RPMI7951 (cell line): ENCODE measurements at regions not wholly inside any gene's neighbourhood (a gene's known extent, or its start where the extent isn't known, plus 50 kb on each side); places are given as distances from the start of the nearest gene placed in this dataset.

Experiments used
- DNase-seq: peaks from one replicate; pipeline ENCODE4 v3.0.0-alpha.2; 2012; ENCODE audit warnings: low read depth

DNA sequence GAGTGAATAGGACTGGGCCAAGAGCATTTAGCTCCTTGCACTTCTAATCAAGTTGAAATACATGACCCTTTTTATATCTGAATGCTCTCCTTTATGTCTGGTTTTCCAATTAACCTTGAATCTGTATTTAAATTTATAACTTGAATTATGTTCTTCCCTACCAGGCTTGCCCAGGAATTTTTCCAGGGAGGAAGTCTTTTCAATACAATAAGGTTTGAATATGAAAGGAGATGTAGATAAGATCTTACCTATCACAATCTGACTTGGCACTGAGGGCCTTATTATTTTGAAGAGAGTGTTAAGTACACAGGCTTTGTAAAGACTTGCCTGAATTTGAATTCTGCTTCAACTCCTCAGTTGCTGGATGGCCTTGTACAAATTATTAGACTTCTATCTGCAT lies 555.7 kb downstream of the PCDH7 start:
- DNase-seq: no peak

DNA sequence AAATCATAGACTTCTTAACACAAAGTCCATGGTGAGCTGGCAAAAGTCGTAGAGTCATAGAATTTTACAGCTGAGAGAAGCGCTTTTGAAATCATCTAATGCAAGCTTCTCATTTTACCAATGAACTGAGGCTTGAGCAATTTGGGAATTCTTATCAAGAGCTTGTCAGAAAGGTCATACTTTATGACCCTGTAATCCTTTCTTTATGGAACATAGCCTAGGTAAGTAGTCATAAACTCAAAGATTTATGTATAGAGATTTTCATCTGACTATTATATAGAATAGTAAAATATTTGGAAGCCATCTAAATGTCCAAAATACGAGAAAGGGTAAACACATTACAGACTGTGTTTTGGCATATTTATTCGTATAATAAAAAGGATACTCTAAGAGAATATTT lies 563.5 kb downstream of the PCDH7 start:
- DNase-seq: no peak

DNA sequence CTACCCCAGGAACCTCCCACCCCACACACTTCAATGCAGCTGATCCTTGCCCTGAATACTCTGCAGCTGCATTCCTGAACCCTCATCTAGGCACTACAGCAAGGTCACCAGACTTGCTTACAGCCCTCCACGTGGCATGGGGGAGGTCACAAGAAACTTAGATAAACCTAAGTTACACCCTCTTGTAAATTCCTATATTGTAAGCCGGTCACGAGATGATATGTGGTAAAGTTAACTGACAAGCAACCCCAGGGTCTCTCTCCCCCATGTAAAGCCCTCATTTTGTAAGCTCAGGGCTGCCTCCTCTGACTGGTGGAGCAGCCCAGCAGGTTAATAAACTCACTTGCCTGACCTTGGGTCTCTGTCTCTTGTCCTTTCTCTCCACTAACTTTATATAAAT lies 570.7 kb downstream of the PCDH7 start:
- no peak for DNase-seq

DNA sequence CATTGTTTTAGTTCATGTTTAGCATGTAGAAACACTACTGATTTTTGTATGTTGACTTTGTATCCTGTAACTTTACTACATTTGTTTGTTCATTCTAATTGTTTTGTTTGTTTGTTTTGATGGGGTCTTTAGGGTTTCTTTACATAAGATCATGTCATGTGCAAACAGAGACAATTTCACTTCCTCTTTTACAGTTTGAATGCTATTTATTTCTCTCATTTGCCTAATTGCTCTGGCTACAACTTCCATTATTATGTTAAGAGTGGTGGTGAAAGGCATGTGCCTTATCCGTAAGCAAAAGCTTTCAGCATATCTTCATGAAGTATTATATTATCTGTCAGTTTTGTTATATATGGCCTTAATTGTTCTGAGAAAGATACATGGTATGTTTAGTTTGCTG lies 571.1 kb downstream of the PCDH7 start:
- no peak for DNase-seq

DNA sequence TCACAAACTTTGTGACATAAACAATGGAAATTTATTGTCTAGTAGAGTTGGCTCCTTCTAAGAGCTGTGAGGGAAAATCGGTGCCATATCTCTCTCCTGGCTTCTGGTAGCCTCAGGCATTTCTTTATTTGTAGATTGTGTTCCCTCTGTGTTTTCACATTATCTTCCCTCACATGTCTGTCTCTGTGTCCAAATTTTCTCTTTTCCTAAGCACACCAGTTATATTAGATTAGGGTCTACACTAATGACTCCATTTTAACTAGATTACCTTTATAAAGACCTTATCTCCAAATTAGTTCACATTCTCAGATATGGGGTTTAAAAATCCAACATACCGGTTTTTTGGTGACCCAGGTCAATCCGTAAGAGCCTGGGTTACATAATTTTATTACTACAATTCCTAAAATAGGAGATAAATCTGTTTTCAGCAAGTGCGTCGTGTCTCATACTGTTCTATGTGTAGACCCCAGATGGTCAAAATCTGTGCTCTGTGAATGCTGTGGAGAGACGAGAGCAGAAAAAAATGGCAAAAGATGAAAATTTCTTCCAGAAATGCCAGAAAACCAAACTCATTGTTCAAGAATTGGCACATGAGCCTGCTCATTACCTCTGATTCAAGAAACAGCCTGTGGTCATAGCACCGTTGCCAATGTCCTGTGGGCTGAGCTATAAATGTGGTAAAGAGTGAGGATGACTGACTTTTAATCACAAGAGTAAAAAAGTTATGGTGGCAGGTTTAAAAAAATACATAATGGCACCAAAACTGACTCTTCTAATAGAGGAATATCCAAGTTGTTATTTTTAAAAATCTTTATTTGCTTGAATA lies 574.7 kb downstream of the PCDH7 start:
- DNase-seq: no peak

DNA sequence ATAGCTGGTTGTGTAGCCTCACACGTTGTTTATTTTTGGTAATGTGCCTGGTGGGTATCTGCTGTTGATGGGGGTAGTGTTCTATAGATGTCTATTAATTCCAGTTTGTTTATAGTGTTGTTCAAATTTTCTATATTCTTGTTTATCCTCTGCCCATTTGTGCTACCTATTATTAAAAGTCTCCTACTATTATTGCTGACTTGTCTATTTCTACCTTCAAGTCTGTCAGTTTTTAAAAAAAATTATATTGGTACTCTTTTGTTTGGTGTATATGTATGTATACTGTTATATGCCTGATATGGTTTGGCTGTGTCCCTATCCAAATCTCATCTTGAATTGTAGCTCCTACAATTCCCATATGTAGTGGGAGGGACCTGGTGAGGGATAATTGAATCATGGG lies 578.6 kb downstream of the PCDH7 start:
- no peak for DNase-seq

DNA sequence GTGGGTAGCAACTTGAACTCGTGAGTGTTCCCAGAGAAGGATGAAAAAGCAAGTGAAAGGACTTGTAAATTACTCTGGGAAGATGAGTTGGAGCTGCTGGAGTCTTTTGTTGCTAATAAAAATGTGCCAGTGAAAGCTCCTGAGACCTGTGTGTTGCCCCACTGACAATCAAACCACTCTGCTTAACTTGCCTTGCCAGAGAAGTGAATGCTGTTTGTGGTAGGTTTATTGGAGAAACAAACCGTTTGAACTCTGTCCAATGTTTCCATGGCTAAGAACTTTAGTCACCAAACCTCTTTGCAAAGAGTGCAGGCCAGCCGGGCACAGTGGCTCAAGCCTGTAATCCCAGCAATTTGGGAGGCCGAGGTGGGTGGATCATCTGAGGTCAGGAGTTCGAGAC lies 586.9 kb downstream of the PCDH7 start:
- no peak for DNase-seq

DNA sequence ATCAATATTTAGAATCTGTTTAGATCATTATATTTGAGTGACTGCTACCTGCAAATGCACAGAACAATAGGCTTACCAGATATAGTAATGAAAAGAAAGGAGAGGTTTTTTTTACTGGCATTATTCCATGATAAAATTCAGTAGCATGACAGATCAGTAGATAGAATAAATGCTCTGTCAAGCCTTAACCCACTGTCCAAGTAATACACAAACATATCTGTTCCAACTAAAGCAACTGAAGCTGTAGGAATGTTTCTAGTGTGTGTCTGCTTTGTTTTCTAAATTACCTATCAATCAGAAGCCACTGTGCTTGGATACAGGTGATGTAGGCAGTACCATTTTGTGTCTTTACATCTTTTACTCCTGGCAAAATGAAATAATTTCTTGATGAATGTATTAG lies 604.6 kb downstream of the PCDH7 start:
- no peak for DNase-seq

DNA sequence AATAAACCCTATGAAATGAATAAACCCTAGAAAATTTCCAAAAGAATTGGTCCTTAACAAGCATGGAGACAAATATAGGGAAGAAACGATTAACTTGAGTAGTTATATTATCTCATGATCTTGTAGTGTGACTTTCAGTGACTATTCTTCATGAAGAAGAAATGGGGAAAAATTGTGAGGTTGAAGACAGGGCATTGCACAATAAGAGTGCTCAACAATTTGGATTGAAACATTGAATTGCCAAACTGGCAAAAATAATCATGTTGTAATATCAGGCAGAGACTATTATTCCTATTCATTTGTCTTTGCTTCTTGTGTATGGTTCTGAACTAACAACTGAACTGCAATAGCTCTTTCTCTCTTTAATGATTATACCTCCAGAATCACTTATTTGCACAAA lies 605.1 kb downstream of the PCDH7 start:
- no peak for DNase-seq

DNA sequence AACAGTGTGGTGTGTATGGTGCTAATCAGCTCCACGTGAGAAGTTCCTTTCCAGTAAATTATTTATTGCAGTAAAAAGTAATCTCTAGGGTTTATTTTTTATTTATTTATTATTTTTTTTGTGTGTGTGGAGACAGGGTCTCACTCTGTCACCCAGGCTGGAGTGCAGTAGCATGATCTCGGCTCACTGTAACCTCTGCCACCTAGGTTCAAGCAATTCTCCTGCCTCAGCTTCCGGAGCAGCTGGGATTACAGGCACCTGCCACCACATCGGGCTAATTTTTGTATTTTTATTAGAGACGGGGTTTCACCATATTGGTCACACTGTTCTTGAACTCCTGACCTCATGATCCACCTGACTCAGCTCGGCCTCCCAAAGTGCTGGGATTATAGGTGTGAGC lies 606.9 kb downstream of the PCDH7 start:
- no peak for DNase-seq

DNA sequence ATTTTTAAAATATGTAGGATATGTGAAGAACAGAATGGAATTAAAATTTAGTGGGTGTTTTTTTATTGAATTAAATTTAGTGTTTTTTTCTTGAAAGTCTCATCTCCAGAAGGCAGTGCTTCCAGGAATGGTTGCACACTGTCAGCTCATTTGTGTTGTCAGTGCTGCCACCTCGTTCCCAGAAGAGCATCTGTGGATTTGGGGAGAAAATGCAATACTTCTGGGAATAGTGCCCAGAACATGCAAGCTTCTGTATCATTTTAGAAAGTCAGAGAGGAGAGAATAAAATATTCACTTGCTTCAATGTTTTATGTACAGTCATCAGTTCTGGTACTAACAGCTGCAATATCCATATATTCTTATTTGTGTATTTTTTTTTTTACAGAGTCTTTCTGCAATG lies 608.8 kb downstream of the PCDH7 start:
- DNase-seq: no peak

DNA sequence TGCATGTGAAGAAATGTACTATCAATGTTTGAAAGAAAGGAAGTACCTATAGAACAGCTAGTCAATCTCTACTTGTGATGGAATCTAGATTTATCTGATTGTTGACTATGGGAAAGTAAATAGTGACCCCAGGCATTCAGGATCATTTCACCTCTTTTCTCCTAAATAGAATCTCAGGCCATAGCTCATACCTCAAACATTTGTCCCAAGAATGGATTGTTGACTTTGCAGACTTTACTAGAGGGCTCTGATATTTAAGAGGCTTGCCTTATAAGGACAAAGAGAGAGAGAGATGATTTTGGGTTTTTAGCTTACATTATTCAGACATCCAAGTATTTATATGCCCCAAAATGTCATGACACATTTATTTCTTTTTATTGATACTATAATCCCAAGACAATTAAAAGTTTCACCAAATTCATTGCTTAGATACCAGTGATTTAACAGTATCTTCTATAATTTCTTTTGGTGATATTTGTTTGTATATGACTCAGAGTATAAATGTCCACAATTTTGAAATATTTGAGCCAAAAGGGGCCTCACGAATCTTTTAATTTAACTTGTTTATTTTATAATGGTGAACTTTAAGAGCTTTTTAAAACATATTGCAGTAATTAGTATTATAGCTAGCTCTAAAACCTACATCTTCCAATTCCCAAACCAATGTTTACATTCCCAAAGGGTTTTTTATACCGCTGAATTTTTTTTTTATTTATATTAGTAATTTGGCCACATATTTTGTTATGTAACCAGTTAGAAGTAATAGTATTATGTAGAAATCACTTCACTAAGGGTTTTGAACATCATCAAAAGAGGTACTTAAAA lies 614.1 kb downstream of the PCDH7 start:
- no peak for DNase-seq

DNA sequence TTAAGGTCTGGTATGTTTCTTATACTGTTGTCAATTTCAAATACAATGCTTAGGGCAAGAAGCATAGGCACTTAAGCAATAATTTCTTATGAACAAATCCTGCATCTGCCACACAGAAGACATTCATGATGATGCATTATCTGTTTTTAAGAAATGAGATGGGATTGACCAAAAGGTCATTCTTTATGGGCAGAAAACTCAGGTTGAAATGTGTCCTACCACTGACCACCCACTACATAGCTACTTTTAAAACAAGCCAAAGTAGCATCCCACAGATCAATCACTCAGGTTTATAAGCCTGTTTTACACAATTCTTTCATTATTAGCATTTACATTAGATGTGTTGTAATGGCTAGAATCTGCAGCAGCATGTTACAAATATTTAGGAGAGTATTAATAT lies 617.8 kb downstream of the PCDH7 start:
- DNase-seq: no peak

DNA sequence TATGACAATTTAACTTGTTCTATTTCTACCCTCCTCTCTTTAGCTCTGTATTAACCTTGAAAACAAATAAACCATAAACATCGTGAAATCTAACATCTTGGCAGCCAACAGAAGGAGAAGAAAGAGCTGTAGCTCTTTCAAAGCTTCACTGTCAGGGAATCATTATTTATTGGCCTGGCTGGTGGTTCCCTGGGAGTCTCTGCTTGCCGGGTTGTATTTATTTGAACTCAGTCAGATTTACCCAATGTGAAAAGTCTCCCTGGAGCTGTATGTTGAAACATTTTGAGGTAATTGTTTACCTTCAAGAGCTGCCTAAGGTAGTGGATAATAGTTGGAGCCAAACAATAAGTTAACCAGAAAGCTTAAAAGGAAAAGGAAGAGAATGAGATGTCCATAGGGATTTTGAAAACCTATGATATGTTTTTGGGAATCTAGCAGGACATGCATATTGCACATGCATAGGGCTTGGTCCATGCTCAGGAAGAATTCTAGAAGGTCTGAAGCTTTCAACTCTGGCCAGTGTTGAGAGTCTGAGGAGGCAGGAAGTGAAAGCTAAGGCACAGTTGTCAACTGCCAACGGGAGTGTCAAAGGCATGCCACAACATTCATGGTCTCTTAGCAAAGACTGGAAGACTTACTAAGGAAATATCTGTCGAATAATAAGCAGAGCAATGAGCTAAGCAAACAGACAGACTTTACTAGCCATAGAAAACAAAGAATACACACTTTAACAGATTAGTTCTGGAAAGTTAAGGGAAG lies 621.6 kb downstream of the PCDH7 start:
- DNase-seq: no peak

DNA sequence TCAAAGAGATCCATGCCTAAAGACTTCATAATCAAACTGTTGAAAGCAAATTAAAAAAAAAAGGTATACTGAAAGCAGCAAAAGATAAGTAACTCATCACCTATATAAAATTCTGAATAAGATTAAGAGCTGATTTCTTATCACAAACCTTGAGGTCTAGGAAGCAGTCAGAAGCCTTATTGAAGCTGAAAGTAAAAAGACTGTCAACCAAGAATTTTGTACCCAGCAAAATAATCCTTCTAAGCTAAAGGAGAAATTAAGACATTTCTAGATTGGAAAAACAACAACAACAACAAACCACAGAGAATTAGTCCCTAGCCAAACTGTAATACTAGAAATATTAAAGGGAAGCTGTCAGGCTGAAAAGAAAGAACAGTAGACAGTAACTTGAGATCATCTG lies 622.9 kb downstream of the PCDH7 start:
- no peak for DNase-seq

DNA sequence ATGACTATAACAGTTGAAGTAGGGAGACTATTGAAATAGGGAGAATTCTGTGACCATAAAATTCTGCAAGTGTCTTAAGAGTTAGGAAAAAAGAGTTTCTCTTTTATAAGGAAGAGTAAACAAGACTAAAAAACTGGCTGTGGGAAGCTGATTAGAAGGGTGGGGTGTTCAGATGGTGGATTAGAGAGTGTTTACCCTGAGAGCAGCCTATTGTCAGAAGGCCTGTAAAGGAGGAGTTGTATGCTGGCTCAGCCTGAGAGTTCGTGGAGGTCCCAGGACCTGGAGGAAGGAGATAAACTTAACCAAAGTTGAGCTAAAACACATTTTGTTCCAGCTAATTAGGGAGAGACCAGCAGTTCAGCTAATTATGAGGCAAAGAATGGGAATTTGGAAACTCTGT lies 629.7 kb downstream of the PCDH7 start:
- DNase-seq: no peak

DNA sequence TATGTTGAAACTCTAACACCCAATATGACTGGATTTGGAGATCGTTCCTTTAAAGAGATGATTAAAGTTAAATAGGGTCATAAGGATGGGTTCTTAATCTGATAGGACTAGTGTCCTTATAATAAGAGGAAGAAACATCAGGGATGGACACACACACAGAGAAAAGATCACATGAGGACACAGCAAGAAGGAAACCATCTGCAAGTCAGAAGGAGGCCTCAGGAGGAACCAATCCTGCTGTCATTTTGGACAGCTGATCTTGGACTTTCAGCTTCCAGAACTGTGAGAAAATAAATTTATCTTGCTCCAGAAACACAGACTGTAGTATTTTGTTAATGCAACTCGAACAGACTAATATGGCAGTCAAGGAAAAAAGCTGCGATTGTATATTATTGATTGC lies 631.5 kb downstream of the PCDH7 start:
- no peak for DNase-seq

DNA sequence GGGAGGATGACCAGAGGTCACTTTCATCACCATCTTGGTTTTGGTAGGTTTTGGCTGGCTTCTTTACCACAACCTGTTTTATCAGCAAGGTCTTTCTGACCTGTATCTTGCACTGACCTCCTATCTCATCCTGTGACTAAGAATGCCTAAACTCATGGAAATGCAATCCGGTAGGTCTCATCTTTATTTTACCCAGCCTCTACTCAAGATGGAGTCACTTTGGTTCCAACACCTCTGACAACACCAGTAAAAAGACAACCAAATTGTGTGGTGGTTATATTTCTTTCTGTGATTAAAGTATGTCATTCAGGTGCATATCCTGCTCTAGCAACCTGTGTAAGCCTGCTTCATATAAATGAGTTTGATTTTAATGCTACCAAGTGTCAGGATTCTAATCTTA lies 636.7 kb downstream of the PCDH7 start:
- DNase-seq: no peak

DNA sequence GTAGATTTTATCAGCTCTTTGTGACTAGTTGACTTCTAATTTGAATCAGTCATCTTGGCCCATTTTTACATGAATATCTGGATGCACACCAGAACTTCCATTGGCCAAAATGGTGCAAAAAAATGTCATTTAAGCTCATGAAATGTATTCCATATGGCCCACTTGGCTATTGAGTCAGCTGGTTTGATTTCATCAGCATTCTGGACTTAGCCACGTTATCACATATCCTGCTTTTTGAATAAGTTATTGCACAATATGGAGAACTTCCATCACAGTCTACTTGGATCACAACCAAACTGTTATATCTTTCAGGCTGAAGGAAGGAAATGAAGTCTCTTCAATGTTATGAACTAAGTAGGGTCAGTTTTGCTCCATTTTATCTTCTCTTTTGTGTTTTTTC lies 640.6 kb downstream of the PCDH7 start:
- peak; percentile 9 for DNase-seq

DNA sequence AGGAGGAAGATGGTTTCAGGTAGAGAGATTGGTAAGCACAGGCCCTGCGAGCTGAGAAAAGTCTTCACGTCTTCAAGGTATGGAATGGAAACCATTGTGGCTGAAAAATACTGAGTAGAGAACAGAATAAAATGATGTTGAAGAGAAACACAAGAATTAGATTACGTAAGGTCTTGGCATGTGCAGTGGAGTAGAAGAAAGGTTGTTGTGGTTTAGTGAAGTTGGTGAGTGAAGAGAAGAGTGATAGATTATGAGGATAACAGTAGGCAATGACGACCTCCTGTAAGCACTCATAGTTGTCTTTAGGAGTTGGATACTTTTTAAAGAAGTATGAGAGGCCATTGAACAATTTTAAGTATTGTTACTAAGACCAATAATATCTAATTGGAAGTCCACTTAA lies 642.6 kb downstream of the PCDH7 start:
- no peak for DNase-seq

DNA sequence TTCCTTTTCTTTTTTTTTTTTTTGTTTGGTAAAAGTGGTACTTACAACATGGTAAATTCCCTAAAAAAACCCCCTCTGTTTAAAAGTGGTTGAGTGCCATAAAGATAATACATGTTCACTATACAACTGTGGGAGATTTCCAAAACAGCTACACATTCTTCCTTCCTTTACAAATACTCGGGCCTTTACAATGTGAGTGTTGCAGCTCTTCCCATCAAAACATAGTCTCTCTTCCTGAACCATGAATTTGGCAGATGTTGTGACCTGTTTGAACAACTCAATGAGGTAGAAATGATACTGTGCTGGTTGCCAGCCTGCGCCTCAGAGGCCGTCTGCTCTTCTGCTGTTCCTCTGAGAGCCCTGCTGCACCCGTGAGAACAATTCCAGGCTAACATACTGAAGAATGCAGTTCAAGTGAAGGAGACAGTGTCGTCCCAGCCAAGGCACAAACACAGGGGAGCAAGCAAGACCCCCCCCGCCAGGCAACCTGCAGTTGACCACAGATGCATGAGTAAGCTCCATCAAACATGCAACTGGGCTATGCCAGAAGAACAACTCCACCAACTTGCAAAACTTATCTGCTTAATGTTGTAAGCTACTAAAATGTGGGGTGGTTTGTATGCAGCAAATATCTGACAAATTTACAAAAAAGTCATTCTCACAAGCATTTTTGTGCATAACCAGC lies 645.0 kb downstream of the PCDH7 start:
- DNase-seq: no peak

DNA sequence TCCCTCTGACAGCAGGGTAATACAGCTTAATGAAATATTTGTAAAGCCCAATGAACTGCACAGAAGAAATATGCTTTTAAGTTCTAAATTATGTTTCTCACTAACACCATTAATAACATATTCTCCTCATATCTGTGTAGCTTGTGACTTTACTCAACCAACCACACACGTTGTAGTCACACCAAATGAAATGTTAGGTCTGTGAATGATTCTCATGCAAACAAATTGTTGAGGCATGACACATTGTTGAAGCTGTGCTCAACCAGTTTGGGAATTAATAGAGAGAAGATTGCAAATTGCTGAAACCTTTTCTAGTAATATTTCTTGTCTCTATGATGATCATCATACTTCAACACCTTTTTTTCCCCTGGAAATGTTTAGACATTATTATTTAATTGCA lies 645.9 kb downstream of the PCDH7 start:
- DNase-seq: no peak
